NCI-H460 (cell line): ENCODE measurements at regions not wholly inside any gene's neighbourhood (a gene's known extent, or its start where the extent isn't known, plus 50 kb on each side); places are given as distances from the start of the nearest gene placed in this dataset.
"Not testable (repeated sequence)": the region's sequence is repeated elsewhere in the genome, so short reads cannot be mapped to it uniquely, and the experiment has no call there.

ENCODE experiments used
- DNase-seq: peaks from one replicate; pipeline ENCODE4 v3.0.0-alpha.2; 2016; ENCODE audit warnings: low read depth; ENCODE audit errors: extremely low read depth

- no peak for DNase-seq
Measured at GRCh38 chr11:69884751-69885150, 65.5 kb upstream of the FGF3 start.

- DNase-seq: no peak
Measured at GRCh38 chr11:69887330-69887729, 68.1 kb upstream of the FGF3 start.

- DNase-seq: no peak
Measured at GRCh38 chr11:69887841-69888427, 68.7 kb upstream of the FGF3 start.

- DNase-seq: peak; percentile 50
Measured at GRCh38 chr11:69888483-69889181, 69.4 kb upstream of the FGF3 start.

- no peak for DNase-seq
Measured at GRCh38 chr11:69889400-69890318, 70.4 kb upstream of the FGF3 start.

GRCh38 chr11:69890476-69890875, 71.3 kb upstream of the FGF3 start:
- DNase-seq: no peak

GRCh38 chr11:69891421-69892236, 72.4 kb upstream of the FGF3 start:
- DNase-seq: no peak

GRCh38 chr11:69892237-69892985, 73.2 kb upstream of the FGF3 start:
- DNase-seq: no peak

- no peak for DNase-seq
Measured at GRCh38 chr11:69892986-69893555, 73.9 kb upstream of the FGF3 start.

GRCh38 chr11:69893631-69894030, 74.4 kb upstream of the FGF3 start:
- DNase-seq: no peak

- DNase-seq: no peak
Measured at GRCh38 chr11:69894181-69894611, 75.0 kb upstream of the FGF3 start.

GRCh38 chr11:69894648-69895047, 75.4 kb upstream of the FGF3 start:
- no peak for DNase-seq

- no peak for DNase-seq
Measured at GRCh38 chr11:69896250-69896649, 77.0 kb upstream of the FGF3 start.

GRCh38 chr11:69898123-69898522, 78.9 kb upstream of the FGF3 start:
- DNase-seq: no peak

GRCh38 chr11:69899957-69900821, 81.0 kb upstream of the FGF3 start:
- DNase-seq: no peak

GRCh38 chr11:69900822-69901302, 81.6 kb upstream of the FGF3 start:
- not testable (repeated sequence) for DNase-seq

GRCh38 chr11:69902337-69902736, 83.1 kb upstream of the FGF3 start:
- DNase-seq: no peak

GRCh38 chr11:69903211-69903610, 84.0 kb upstream of the FGF3 start:
- no peak for DNase-seq
